OCI-LY7 (cell line): ENCODE measurements at regions not wholly inside any gene's neighbourhood (a gene's known extent, or its start where the extent isn't known, plus 50 kb on each side); places are given as distances from the start of the nearest gene placed in this dataset.

Experiments used
- CTCF ChIP-seq: fragments of 200-600 bp; sonication (generic); conservative IDR thresholded peaks from 2 replicates; pipeline ENCODE4 v1.5.1; 2014; ENCODE audit warnings: mild to moderate bottlenecking, antibody characterized with exemption, low read length, moderate library complexity, mixed read lengths
- EZH2phosphoT487 ChIP-seq: fragments of 200-600 bp; sonication (generic); IDR thresholded peaks from 2 replicates; pipeline ENCODE4 v1.6.1; 2018; ENCODE audit warnings: low read depth, borderline replicate concordance, mild to moderate bottlenecking, mixed run types, antibody characterized with exemption, low read length, moderate library complexity, mixed read lengths

GRCh38 chr10:43923328-43923727 lies 274.6 kb upstream of the ZNF32 start:
- no peak for TF ChIP-seq EZH2phosphoT487
- no peak for TF ChIP-seq CTCF
